ENCODE measurements at regions not wholly inside any gene's neighbourhood (a gene's known extent, or its start where the extent isn't known, plus 50 kb on each side); places are given as distances from the start of the nearest gene placed in this dataset.

DNA sequence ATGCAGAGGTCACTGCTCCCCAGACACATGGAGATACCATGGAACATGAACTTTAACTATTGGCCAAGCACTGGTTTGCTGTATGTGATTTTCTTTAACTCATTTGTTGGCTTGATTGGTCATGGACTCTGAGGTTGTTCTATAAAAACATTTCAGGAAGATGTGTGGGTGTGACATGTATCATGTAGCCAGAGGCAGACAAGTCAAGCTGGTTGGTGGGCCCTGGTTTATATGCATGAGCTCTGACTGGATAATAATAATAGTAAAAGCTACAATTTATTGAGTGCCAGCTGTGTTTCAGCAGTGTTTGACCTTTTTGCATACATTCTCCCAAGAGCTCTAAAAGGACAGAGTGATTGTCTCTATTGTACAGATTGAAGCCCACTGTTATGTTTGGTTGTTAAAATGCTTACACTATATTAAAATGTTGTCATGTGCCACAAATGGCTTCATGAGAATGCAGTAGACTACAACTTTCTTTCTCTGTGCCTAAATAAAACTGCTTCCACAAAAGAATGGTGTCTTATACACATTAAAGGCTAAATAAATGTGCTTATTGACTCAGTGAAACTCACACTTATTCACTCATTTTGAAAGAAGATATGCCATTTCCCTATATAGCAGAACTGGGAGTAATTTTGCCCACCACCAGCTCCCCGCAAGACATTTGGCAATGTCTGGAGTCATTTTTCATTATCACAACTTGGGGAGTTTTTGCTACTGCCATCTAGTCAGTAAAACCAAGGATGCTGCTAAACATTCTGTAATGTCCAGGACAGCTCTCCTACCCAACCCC lies 243.6 kb upstream of the NFE2L3 start:
- peaks cover 4% of the 10 kb centered on the region for H3K27me3 Mint-ChIP-seq
- H3K9me3 Mint-ChIP-seq = no peaks in the 10 kb centered on the region
- no peak for DNase-seq (ENCODE audit: extremely low spot score, unreplicated experiment)
- H3K4me3 Mint-ChIP-seq = no peak overlapping the region
- H3K27ac Mint-ChIP-seq = no peak overlapping the region
- no peaks in the 10 kb centered on the region for H3K36me3 Mint-ChIP-seq
- H3K4me1 Mint-ChIP-seq (ENCODE audit: unreplicated experiment) = peaks cover 17% of the 10 kb centered on the region
- TF ChIP-seq, protein P1, sequence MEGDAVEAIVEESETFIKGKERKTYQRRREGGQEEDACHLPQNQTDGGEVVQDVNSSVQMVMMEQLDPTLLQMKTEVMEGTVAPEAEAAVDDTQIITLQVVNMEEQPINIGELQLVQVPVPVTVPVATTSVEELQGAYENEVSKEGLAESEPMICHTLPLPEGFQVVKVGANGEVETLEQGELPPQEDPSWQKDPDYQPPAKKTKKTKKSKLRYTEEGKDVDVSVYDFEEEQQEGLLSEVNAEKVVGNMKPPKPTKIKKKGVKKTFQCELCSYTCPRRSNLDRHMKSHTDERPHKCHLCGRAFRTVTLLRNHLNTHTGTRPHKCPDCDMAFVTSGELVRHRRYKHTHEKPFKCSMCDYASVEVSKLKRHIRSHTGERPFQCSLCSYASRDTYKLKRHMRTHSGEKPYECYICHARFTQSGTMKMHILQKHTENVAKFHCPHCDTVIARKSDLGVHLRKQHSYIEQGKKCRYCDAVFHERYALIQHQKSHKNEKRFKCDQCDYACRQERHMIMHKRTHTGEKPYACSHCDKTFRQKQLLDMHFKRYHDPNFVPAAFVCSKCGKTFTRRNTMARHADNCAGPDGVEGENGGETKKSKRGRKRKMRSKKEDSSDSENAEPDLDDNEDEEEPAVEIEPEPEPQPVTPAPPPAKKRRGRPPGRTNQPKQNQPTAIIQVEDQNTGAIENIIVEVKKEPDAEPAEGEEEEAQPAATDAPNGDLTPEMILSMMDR (conservative IDR thresholded peaks at IDR 0.05) = no peak

DNA sequence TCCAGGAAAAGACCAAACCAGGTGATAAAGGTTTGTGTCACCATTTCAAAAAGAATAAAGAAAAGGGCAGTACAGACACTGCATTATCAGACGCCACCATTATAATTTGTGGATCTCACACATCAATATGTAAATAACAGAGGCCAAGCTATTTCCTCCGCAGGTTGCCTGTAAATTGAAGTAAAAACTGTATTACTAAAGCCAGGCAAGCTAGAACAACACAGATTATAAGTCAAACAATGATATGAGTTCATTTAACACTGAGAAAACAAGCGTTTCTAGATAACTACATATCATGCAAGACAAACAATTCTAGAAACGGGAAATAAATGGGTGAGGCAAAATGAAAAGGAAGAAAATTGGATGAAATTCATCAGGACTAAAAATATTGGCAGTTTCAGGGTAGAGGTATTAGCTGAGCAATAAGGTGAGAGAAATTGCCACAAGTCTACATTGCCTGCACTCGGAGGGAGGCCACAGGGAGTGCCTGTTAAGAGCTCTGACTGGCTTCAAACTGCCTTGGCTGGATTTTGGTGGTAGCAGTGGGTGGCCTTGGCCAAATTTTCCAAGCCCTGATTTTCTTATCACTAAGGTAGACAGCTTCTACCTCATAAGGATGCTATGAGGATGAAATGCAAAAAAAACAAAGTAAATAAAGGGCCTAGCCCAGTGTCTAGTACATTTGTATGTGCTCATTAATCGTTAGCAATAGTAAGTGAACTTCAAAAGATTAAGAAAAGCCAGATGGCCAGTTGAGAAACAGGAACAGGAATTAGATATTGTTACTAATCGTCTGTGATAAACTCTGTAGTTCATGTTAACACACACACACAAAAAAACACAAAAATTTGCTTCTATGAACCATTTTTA lies 240.0 kb upstream of the NFE2L3 start:
- H3K36me3 Mint-ChIP-seq = no peaks in the 10 kb centered on the region
- no peak for DNase-seq (ENCODE audit: extremely low spot score, unreplicated experiment)
- H3K27me3 Mint-ChIP-seq = no peaks in the 10 kb centered on the region
- H3K4me1 Mint-ChIP-seq (ENCODE audit: unreplicated experiment) = peaks cover 30% of the 10 kb centered on the region
- no peak overlapping the region for H3K4me3 Mint-ChIP-seq
- H3K27ac Mint-ChIP-seq = no peak overlapping the region
- H3K9me3 Mint-ChIP-seq = no peaks in the 10 kb centered on the region
- TF ChIP-seq, protein P1 (conservative IDR thresholded peaks at IDR 0.05) = no peak

DNA sequence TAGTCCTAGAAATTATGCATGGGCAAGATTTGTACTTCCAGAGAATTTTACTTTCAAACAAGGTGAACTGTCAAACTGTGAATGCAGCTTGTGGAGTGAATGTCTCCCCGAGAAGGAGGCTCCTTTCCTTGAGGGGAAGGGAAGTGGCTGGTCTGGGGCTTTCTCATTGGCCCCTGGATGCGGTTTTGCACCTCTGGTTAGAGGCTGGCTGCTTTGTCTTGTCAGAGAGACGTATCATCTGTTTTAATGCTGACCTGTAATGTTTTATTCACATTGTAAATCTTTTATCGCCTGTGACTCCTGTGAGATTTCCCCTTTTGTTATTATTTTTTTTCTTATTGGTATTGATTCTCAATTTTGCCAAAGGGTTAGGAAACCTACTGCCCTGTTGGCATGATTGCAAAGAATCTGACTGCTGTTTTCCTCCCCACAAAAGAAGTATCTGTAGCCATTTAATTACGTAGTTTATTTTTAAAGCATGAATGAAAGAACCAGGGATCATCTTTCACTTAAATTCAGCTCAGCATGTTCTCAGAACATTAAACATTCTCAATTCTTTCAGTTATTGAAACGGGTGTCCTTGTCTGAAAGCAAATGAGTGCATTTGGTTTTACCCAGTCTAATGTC lies 238.3 kb upstream of the NFE2L3 start:
- Mint-ChIP-seq H3K4me1 (ENCODE audit: unreplicated experiment) (peaks cover 20% of the 10 kb centered on the region), H3K4me3 (no peak overlapping the region), H3K9me3 (no peaks in the 10 kb centered on the region), H3K27me3 (no peaks in the 10 kb centered on the region), H3K27ac (no peak overlapping the region), H3K36me3 (no peaks in the 10 kb centered on the region)
- TF ChIP-seq, protein P1 (conservative IDR thresholded peaks at IDR 0.05) = no peak
- no peak for DNase-seq (ENCODE audit: extremely low spot score, unreplicated experiment)

DNA sequence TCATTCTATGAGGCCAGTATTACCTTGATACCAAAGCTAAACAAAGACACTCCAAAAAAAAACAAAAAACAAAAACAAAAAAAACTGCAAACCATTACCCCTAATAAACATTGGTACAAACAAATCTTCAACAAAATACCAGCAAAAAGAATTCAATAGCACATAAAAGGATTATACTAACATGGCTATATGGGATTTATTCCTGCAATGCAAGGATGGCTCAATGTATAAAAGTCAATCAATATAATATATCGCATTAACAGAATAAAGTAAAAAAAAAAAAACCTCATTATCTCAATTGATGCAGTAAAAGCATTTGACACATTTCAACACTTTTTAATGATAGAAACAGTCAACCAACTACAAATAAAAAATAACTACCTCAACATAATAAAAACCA lies 233.3 kb upstream of the NFE2L3 start:
- H3K36me3 Mint-ChIP-seq = no peaks in the 10 kb centered on the region
- no peak overlapping the region for H3K4me3 Mint-ChIP-seq
- no peaks in the 10 kb centered on the region for H3K9me3 Mint-ChIP-seq
- H3K27ac Mint-ChIP-seq = no peak overlapping the region
- peaks cover 9% of the 10 kb centered on the region for H3K4me1 Mint-ChIP-seq (ENCODE audit: unreplicated experiment)
- H3K27me3 Mint-ChIP-seq = peaks cover 4% of the 10 kb centered on the region
- no peak for DNase-seq (ENCODE audit: extremely low spot score, unreplicated experiment)
- TF ChIP-seq, protein P1 (conservative IDR thresholded peaks at IDR 0.05) = no peak

DNA sequence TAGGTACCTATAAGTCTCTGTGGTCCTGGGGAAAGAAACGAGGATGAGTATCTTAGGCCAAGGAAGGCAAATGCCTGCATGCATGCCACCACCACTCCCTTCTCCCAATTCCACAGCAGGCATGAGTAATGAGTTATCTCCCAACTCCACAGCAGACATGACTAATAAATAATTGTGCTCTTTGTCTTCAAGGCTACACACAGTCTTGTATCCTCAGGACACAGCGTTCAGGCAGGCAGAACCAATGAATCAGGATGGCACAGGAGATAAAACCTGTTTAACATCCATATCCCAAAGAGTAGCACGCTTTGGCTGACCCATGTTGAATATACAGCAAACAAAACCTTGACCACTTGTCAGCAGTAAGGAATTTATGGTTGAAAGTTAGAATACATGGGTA lies 229.7 kb upstream of the NFE2L3 start:
- no peak for DNase-seq (ENCODE audit: extremely low spot score, unreplicated experiment)
- no peaks in the 10 kb centered on the region for H3K36me3 Mint-ChIP-seq
- H3K27ac Mint-ChIP-seq = no peak overlapping the region
- no peaks in the 10 kb centered on the region for H3K9me3 Mint-ChIP-seq
- H3K27me3 Mint-ChIP-seq = peaks cover 4% of the 10 kb centered on the region
- TF ChIP-seq, protein P1 (conservative IDR thresholded peaks at IDR 0.05) = no peak
- no peak overlapping the region for H3K4me3 Mint-ChIP-seq
- H3K4me1 Mint-ChIP-seq (ENCODE audit: unreplicated experiment) = no peaks in the 10 kb centered on the region
